Sigmoid colon (tissue), 6 donors: ENCODE measurements at regions not wholly inside any gene's neighbourhood (a gene's known extent, or its start where the extent isn't known, plus 50 kb on each side); places are given as distances from the start of the nearest gene placed in this dataset.
A peak's percentile ranks its signal among the peaks of the same experiment; 100 is the strongest.

Source experiments
- DNase-seq: peaks from one replicate; pipeline ENCODE4 v3.0.0-alpha.2; 2019
- H3K27ac ChIP-seq, 4 donors: fragments of 200-600 bp; sonication (generic); one replicate each; pipeline ENCODE4 v1.5.1; 2016 to 2019; ENCODE audit warnings: mild to moderate bottlenecking in 1 of 4
- H3K27me3 ChIP-seq, 3 donors: fragments of 200-600 bp; sonication (generic); one replicate each; pipeline ENCODE4 v1.5.1; 2019; ENCODE audit warnings: mild to moderate bottlenecking in 1 of 3
- H3K36me3 ChIP-seq, 4 donors: fragments of 200-600 bp; sonication (generic); one replicate each; pipeline ENCODE4 v1.5.1; 2016 to 2019
- H3K4me1 ChIP-seq, 4 donors: fragments of 200-600 bp; sonication (generic); one replicate each; pipeline ENCODE4 v1.5.1; 2017 to 2019
- H3K4me3 ChIP-seq, 4 donors: fragments of 200-600 bp; sonication (generic); one replicate each; pipeline ENCODE4 v1.5.1; 2017 to 2019; ENCODE audit warnings: mild to moderate bottlenecking in 2 of 4, moderate library complexity in 1 of 4
- H3K9me3 ChIP-seq, 4 donors: fragments of 200-600 bp in 3 of 4; sonication (generic) in 3 of 4; one replicate each; pipeline versions ENCODE4 v1.5.1 to v1.6.1; 2013 to 2019
- EP300 ChIP-seq, 4 donors: sonication (generic); formaldehyde crosslinking; IDR thresholded peaks; one replicate each; pipeline ENCODE4 v1.6.1; 2017; ENCODE audit warnings: antibody characterized with exemption in 4 of 4
- POLR2A ChIP-seq, 2 donors: fragments of 450-650 bp; IDR thresholded peaks; one replicate each; pipeline ENCODE4 v1.6.1; 2016; ENCODE audit warnings: antibody characterized with exemption in 2 of 2, mild to moderate bottlenecking in 2 of 2, moderate library complexity in 2 of 2
- POLR2AphosphoS5 ChIP-seq, 4 donors: sonication (generic); formaldehyde crosslinking; IDR thresholded peaks; one replicate each; pipeline ENCODE4 v1.6.1; 2017; ENCODE audit warnings: antibody characterized with exemption in 4 of 4
- WGBS, 2 donors: extraction: QIAGEN DNeasy Blood & Tissue Kit; methylation state at CpG; one replicate each; pipeline ENCODE4 v1.1.7; 2013; 5-methylcytosine and 5-hydroxymethylcytosine counted together
- intact Hi-C: fragments of 100-400 bp; cut with DNase I; formaldehyde crosslinking; loops from one replicate; pipeline ENCODE4 v1.15.1; 2023
- TF ChIP-seq, protein P1 (sequence below), 4 experiments: fragments of 450-650 bp in 3 of 4; fragments of 200-600 bp in 1 of 4; IDR thresholded peaks; one replicate each; pipeline ENCODE4 v1.5.1; 2016 to 2019; ENCODE audit warnings: antibody characterized with exemption in 4 of 4, mild to moderate bottlenecking in 3 of 4, moderate library complexity in 2 of 4
- donor health status: healthy with polysubstance abuse.
- donor health status: healthy.

- DNase-seq: no peak
- Histone ChIP-seq H3K27me3 (no peaks in the 10 kb centered on the region), H3K36me3 (no peaks in the 10 kb centered on the region), H3K4me1 (no peaks in the 10 kb centered on the region), H3K9me3 (no peaks in the 10 kb centered on the region), H3K4me3 (no peak overlapping the region), H3K27ac (no peak overlapping the region)
- intact Hi-C loops: no loop called here
- TF ChIP-seq EP300 (IDR thresholded peaks at IDR 0.05): no peak
- no peak for TF ChIP-seq POLR2A (IDR thresholded peaks at IDR 0.05)
- TF ChIP-seq, protein P1, sequence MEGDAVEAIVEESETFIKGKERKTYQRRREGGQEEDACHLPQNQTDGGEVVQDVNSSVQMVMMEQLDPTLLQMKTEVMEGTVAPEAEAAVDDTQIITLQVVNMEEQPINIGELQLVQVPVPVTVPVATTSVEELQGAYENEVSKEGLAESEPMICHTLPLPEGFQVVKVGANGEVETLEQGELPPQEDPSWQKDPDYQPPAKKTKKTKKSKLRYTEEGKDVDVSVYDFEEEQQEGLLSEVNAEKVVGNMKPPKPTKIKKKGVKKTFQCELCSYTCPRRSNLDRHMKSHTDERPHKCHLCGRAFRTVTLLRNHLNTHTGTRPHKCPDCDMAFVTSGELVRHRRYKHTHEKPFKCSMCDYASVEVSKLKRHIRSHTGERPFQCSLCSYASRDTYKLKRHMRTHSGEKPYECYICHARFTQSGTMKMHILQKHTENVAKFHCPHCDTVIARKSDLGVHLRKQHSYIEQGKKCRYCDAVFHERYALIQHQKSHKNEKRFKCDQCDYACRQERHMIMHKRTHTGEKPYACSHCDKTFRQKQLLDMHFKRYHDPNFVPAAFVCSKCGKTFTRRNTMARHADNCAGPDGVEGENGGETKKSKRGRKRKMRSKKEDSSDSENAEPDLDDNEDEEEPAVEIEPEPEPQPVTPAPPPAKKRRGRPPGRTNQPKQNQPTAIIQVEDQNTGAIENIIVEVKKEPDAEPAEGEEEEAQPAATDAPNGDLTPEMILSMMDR (IDR thresholded peaks at IDR 0.05): no peak
- no peak for TF ChIP-seq POLR2AphosphoS5 (IDR thresholded peaks at IDR 0.05)
- WGBS, 2 donors: 71 to 75% methylated on average over 4 of the region's 4 CpGs
These were observed 218.5 kb upstream of the FGF13 start for GRCh38 chrX:138929926-138930582.

DNA sequence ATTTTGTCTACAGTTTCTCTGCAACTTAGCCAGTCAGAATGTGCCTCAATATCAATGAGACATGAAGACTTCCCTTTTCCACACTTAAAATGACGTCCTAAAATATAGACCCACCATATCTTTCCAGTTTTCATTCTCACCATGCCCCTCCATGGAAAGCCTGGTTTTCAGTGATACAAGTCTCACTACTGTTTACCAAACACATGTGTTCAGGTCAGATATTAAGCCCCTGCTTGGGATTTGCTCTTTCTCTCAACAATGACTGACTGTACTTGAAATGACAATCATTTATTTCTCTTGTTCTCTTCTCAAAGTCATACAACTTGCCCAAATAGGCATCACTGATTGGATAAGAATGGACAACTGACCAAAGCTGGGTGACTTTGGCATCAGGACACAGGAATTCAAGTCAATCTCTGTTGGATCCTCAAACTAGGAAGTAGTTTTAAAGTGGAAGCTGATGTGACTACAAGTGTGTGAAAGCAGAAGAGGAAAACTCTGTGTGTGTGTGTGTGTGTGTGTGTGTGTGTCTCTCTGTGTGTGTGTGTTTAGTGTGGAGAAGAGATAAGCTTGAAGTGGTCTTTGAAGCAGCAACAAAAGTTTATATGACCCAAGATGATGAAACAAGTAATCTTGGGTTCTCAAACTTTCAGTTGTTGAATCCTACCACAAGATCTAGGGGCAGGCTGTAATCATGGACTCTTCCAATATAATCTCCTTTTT is 217.4 kb upstream of the FGF13 start:
- Histone ChIP-seq H3K4me1 (no peaks in the 10 kb centered on the region), H3K36me3 (no peaks in the 10 kb centered on the region), H3K27ac (no peak overlapping the region), H3K4me3 (no peak overlapping the region), H3K27me3 (no peaks in the 10 kb centered on the region), H3K9me3 (no peaks in the 10 kb centered on the region)
- TF ChIP-seq EP300 (IDR thresholded peaks at IDR 0.05): no peak
- TF ChIP-seq, protein P1 (IDR thresholded peaks at IDR 0.05): no peak
- DNase-seq: no peak
- WGBS, 2 donors: 52 to 71% methylated on average over 1 of the region's 1 CpG
- intact Hi-C loops: no loop called here

- H3K4me1 ChIP-seq: no peaks in the 10 kb centered on the region
- no peaks in the 10 kb centered on the region for H3K9me3 ChIP-seq
- H3K4me3 ChIP-seq: no peak overlapping the region
- intact Hi-C loops: no loop called here
- no peaks in the 10 kb centered on the region for H3K36me3 ChIP-seq
- no peak overlapping the region for H3K27ac ChIP-seq
- TF ChIP-seq, protein P1 (IDR thresholded peaks at IDR 0.05): no peak
- TF ChIP-seq POLR2AphosphoS5 (IDR thresholded peaks at IDR 0.05): peak in 1 of 4 donors; percentile 20
- WGBS, 2 donors: 54 to 70% methylated on average over 3 of the region's 3 CpGs
- no peak for DNase-seq
- H3K27me3 ChIP-seq: no peaks in the 10 kb centered on the region
These were observed 213.8 kb upstream of the FGF13 start for GRCh38 chrX:138925330-138925729.

GRCh38 chrX:138923805-138924204 is 212.3 kb upstream of the FGF13 start:
- Histone ChIP-seq H3K9me3 (no peaks in the 10 kb centered on the region), H3K27me3 (no peaks in the 10 kb centered on the region), H3K27ac (no peak overlapping the region), H3K36me3 (no peaks in the 10 kb centered on the region), H3K4me3 (no peak overlapping the region), H3K4me1 (no peaks in the 10 kb centered on the region)
- TF ChIP-seq POLR2AphosphoS5 (IDR thresholded peaks at IDR 0.05) (no peak), POLR2A (IDR thresholded peaks at IDR 0.05) (no peak), EP300 (IDR thresholded peaks at IDR 0.05) (no peak)
- TF ChIP-seq, protein P1 (IDR thresholded peaks at IDR 0.05): no peak
- no peak for DNase-seq
- intact Hi-C loops: no loop called here

DNA sequence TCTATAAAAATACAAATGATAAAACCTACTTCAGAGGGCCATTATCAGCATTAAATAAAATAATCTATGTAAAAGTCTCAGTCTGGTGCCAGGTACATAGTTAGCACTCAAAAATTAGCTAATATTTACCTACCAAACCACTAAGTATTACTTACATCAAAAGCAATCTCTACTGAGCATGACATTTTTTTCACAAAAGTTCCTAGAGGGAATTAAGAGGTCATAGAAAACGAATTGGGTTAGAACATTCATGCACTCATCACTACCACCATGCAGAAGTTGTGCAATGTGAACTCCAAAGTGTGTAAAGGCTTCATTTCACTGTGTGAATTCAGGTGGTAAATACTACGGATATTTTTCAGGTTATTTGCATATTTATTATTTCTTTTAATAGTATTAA is 209.5 kb upstream of the FGF13 start:
- no peaks in the 10 kb centered on the region for H3K27me3 ChIP-seq
- no peak for DNase-seq
- no peaks in the 10 kb centered on the region for H3K36me3 ChIP-seq
- no peaks in the 10 kb centered on the region for H3K9me3 ChIP-seq
- H3K4me3 ChIP-seq: no peak overlapping the region
- H3K4me1 ChIP-seq: no peaks in the 10 kb centered on the region
- intact Hi-C loops: no loop called here
- H3K27ac ChIP-seq: no peak overlapping the region
- WGBS, 2 donors: 25 to 42% methylated on average over 2 of the region's 2 CpGs
- TF ChIP-seq POLR2AphosphoS5 (IDR thresholded peaks at IDR 0.05) (no peak), EP300 (IDR thresholded peaks at IDR 0.05) (no peak), POLR2A (IDR thresholded peaks at IDR 0.05) (no peak)
- TF ChIP-seq, protein P1 (IDR thresholded peaks at IDR 0.05): no peak
